Sigmoid colon (tissue), 6 donors: ENCODE measurements at regions not wholly inside any gene's neighbourhood (a gene's known extent, or its start where the extent isn't known, plus 50 kb on each side); places are given as distances from the start of the nearest gene placed in this dataset.
"Not testable (repeated sequence)": the region's sequence is repeated elsewhere in the genome, so short reads cannot be mapped to it uniquely, and the experiment has no call there.

Experiments
- DNase-seq: peaks from one replicate; pipeline ENCODE4 v3.0.0-alpha.2; 2019
- H3K27ac ChIP-seq, 4 donors: fragments of 200-600 bp; sonication (generic); one replicate each; pipeline ENCODE4 v1.5.1; 2016 to 2019; ENCODE audit warnings: mild to moderate bottlenecking in 1 of 4
- H3K27me3 ChIP-seq, 3 donors: fragments of 200-600 bp; sonication (generic); one replicate each; pipeline ENCODE4 v1.5.1; 2019; ENCODE audit warnings: mild to moderate bottlenecking in 1 of 3
- H3K36me3 ChIP-seq, 4 donors: fragments of 200-600 bp; sonication (generic); one replicate each; pipeline ENCODE4 v1.5.1; 2016 to 2019
- H3K4me1 ChIP-seq, 4 donors: fragments of 200-600 bp; sonication (generic); one replicate each; pipeline ENCODE4 v1.5.1; 2017 to 2019
- H3K4me3 ChIP-seq, 4 donors: fragments of 200-600 bp; sonication (generic); one replicate each; pipeline ENCODE4 v1.5.1; 2017 to 2019; ENCODE audit warnings: mild to moderate bottlenecking in 2 of 4, moderate library complexity in 1 of 4
- H3K9me3 ChIP-seq, 4 donors: fragments of 200-600 bp in 3 of 4; sonication (generic) in 3 of 4; one replicate each; pipeline versions ENCODE4 v1.5.1 to v1.6.1; 2013 to 2019
- EP300 ChIP-seq, 4 donors: sonication (generic); formaldehyde crosslinking; IDR thresholded peaks; one replicate each; pipeline ENCODE4 v1.6.1; 2017; ENCODE audit warnings: antibody characterized with exemption in 4 of 4
- POLR2A ChIP-seq, 2 donors: fragments of 450-650 bp; IDR thresholded peaks; one replicate each; pipeline ENCODE4 v1.6.1; 2016; ENCODE audit warnings: antibody characterized with exemption in 2 of 2, mild to moderate bottlenecking in 2 of 2, moderate library complexity in 2 of 2
- POLR2AphosphoS5 ChIP-seq, 4 donors: sonication (generic); formaldehyde crosslinking; IDR thresholded peaks; one replicate each; pipeline ENCODE4 v1.6.1; 2017; ENCODE audit warnings: antibody characterized with exemption in 4 of 4
- WGBS, 2 donors: extraction: QIAGEN DNeasy Blood & Tissue Kit; methylation state at CpG; one replicate each; pipeline ENCODE4 v1.1.7; 2013; 5-methylcytosine and 5-hydroxymethylcytosine counted together
- intact Hi-C: fragments of 100-400 bp; cut with DNase I; formaldehyde crosslinking; loops from one replicate; pipeline ENCODE4 v1.15.1; 2023
- TF ChIP-seq, protein P1 (sequence below), 4 experiments: fragments of 450-650 bp in 3 of 4; fragments of 200-600 bp in 1 of 4; IDR thresholded peaks; one replicate each; pipeline ENCODE4 v1.5.1; 2016 to 2019; ENCODE audit warnings: antibody characterized with exemption in 4 of 4, mild to moderate bottlenecking in 3 of 4, moderate library complexity in 2 of 4
- donor health status: healthy with polysubstance abuse.
- donor health status: healthy.

DNA sequence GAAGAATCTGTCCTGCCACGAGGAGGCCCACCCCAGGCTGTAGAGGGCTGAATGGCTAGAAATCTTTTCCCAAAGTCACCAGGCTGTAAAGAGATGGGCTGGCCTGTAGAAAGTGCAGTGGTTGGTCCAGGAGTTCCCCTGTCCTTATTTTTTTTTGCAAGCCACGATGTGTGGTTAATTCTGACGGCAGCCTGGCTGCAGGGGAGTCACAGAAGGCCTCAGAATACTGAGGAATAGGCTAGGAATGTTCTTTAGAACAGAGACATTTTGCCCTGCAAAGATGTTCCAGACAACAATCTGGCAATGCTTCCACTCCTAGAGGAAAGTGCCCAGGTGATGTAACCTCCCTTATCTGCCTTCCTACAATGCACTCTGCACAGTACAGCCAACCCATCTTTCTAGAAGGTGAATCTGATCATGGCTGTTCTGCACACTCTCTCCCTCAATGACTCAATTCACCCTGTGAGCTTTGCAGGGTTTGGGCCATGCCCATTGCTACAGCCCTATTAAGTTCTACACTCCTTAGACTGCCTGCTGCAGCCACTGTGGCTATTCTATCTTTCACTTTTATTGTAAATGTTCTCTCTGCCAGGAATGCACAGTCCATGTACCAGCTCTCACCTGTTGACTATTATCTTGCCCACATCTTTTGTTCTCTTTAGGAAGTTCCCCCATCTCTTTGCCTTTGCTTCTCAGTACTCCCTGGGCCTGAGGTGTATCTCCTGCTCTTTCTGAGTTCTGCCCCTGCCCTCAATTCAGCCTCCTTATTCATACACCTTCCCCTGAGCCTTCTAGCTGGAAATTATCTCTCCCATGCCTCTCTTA lies 377.8 kb upstream of the CLINT1 start:
- 69 to 72% methylated on average over 3 of the region's 3 CpGs for WGBS, 2 donors
- Histone ChIP-seq H3K36me3 (no peaks in the 10 kb centered on the region), H3K4me1 (no peaks in the 10 kb centered on the region), H3K9me3 (no peaks in the 10 kb centered on the region), H3K4me3 (no peak overlapping the region), H3K27ac (no peak overlapping the region), H3K27me3 (no peaks in the 10 kb centered on the region)
- DNase-seq, result no peak
- intact Hi-C loops, result no loop called here
- no peak for TF ChIP-seq POLR2AphosphoS5 (IDR thresholded peaks at IDR 0.05)
- TF ChIP-seq POLR2A (IDR thresholded peaks at IDR 0.05), result no peak
- TF ChIP-seq EP300 (IDR thresholded peaks at IDR 0.05), result no peak
- TF ChIP-seq, protein P1, sequence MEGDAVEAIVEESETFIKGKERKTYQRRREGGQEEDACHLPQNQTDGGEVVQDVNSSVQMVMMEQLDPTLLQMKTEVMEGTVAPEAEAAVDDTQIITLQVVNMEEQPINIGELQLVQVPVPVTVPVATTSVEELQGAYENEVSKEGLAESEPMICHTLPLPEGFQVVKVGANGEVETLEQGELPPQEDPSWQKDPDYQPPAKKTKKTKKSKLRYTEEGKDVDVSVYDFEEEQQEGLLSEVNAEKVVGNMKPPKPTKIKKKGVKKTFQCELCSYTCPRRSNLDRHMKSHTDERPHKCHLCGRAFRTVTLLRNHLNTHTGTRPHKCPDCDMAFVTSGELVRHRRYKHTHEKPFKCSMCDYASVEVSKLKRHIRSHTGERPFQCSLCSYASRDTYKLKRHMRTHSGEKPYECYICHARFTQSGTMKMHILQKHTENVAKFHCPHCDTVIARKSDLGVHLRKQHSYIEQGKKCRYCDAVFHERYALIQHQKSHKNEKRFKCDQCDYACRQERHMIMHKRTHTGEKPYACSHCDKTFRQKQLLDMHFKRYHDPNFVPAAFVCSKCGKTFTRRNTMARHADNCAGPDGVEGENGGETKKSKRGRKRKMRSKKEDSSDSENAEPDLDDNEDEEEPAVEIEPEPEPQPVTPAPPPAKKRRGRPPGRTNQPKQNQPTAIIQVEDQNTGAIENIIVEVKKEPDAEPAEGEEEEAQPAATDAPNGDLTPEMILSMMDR (IDR thresholded peaks at IDR 0.05), result no peak

DNA sequence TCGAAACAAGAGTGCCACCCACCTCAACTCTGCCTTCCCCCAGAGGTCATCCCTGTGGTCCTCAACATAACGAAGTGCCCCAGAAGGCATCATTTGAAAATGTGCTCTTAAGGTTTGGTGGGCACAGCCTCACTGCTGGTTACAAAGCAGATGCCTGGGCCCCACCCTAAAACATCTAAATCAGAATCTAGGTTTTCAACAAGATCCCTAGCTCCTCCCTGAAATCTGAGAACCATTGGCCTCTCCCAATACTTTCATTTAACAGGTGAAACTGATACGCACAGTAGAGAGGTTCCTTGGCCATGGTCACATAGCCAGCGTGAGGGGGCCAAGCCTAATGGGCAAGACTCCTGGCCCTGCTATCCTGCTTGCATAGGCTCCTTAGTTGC lies 376.2 kb upstream of the CLINT1 start:
- intact Hi-C loops, result no loop called here
- H3K36me3 ChIP-seq, result no peaks in the 10 kb centered on the region
- H3K4me3 ChIP-seq, result no peak overlapping the region
- DNase-seq, result no peak
- 86 to 90% methylated on average over 4 of the region's 4 CpGs for WGBS, 2 donors
- H3K9me3 ChIP-seq, result no peaks in the 10 kb centered on the region
- H3K27me3 ChIP-seq, result no peaks in the 10 kb centered on the region
- TF ChIP-seq EP300 (IDR thresholded peaks at IDR 0.05) (no peak), POLR2A (IDR thresholded peaks at IDR 0.05) (no peak), POLR2AphosphoS5 (IDR thresholded peaks at IDR 0.05) (no peak)
- TF ChIP-seq, protein P1 (IDR thresholded peaks at IDR 0.05), result no peak
- H3K4me1 ChIP-seq, result no peaks in the 10 kb centered on the region
- H3K27ac ChIP-seq, result no peak overlapping the region

DNA sequence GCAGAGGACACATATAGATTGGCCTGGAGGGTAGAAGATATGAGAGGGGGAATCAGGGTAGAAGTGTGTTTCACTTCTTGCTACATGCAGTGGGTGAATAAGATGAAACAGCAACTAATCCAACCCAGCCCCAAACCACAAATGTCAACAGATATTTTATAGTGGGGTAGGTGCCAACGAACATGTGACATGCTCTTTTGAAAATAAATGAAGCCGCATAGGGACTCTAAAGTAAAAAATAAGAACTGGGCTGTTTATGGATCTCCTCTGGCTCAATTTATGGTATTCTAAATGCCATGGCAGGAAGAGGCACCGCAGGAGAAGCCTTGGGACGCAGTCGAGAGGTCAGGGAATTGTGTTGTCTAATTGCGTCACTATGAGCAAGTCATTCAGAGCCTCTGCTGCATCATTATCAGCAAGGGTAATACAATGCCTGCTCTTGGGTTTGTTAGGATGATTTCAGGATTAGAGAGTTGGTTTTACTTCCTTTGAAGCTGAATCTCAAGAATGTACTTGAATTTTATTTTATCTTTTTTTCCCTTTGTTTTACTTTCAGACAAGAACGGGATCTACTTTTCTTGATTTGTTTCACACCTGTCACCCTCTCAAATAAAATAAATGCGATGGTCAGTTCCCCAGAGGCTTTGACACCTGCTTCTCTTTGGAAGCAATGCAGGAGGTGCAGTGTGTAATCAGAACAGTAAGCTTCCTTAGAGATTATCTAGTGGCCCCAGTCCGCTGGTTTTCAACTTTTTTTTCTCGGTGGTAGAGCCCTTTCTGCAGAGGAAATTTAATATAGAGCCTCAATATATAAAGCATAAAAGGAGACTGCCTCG lies 375.6 kb upstream of the CLINT1 start:
- TF ChIP-seq, protein P1 (IDR thresholded peaks at IDR 0.05), result no peak
- Histone ChIP-seq H3K36me3 (no peaks in the 10 kb centered on the region), H3K27me3 (no peaks in the 10 kb centered on the region), H3K4me1 (no peaks in the 10 kb centered on the region), H3K9me3 (no peaks in the 10 kb centered on the region), H3K4me3 (no peak overlapping the region), H3K27ac (no peak overlapping the region)
- 33 to 35% methylated on average over 11 of the region's 11 CpGs for WGBS, 2 donors
- intact Hi-C loops, result no loop called here
- DNase-seq, result no peak

DNA sequence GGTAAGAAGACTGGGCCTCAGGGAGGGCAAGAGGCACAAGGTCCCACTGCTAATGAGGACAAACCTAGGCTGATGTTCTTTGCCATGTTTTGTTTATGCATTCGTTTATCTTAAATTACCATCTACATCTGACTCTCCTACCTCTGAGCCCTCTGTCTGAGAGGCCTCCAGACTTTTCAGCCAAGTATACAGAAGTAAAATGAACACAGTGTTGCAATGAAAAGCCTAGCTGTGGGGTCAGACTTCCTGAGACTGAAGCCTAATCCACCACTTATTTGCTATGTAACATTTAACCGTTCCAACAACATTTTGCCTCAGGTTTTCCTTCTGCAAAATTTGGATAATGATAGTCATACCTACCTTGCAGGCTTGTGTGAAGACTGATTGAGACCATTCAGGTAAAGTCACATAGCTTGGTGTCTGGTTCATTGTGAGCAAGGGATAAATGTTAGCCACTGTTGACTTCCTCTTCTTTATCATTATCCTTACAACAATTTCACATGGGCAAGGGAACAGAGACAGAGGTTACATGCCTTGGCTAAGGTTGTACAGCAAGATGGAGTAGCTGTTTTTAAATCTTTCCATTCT lies 374.9 kb upstream of the CLINT1 start:
- Histone ChIP-seq H3K4me1 (no peaks in the 10 kb centered on the region), H3K9me3 (no peaks in the 10 kb centered on the region), H3K27me3 (no peaks in the 10 kb centered on the region), H3K36me3 (no peaks in the 10 kb centered on the region), H3K27ac (no peak overlapping the region), H3K4me3 (no peak overlapping the region)
- WGBS, 2 donors, result 67 to 85% methylated on average over 2 of the region's 2 CpGs
- no peak for DNase-seq
- intact Hi-C loops, result no loop called here
- no peak for TF ChIP-seq POLR2A (IDR thresholded peaks at IDR 0.05)
- TF ChIP-seq, protein P1 (IDR thresholded peaks at IDR 0.05), result no peak
- TF ChIP-seq EP300 (IDR thresholded peaks at IDR 0.05), result no peak
- TF ChIP-seq POLR2AphosphoS5 (IDR thresholded peaks at IDR 0.05), result no peak

DNA sequence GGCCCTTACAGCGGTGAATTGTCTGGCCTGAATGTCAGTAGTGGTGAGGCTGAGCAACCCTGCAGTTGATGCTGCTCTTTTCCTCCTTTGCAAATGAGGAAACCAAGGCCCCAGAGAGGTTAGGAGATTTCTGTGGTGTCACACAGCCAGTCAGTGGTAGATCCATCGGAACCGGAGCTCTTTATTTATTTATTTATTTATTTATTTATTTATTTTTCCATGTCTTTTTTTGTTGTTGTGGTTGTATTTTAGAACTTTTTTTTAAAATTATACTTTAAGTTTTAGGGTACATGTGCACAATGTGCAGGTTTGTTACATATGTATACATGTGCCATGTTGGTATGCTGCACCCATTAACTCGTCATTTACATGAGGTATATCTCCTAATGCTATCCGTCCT lies 368.4 kb upstream of the CLINT1 start:
- DNase-seq, H3K9me3 ChIP-seq, H3K27me3 ChIP-seq, H3K36me3 ChIP-seq, H3K4me1 ChIP-seq, intact Hi-C loops, H3K4me3 ChIP-seq, H3K27ac ChIP-seq: not testable (repeated sequence)
- WGBS, 2 donors, result 92% methylated on average over 5 of the region's 5 CpGs
